GM12892 (cell line): ENCODE measurements at regions not wholly inside any gene's neighbourhood (a gene's known extent, or its start where the extent isn't known, plus 50 kb on each side); places are given as distances from the start of the nearest gene placed in this dataset.

Experiments used
- POLR2A ChIP-seq: IDR thresholded peaks from 2 replicates; pipeline ENCODE4 v1.6.1; 2011; ENCODE audit warnings: low read depth, low read length, control low read depth
- POLR2AphosphoS5 ChIP-seq: IDR thresholded peaks from 2 replicates; pipeline ENCODE4 v1.6.1; 2011; ENCODE audit warnings: low read depth, low read length, control low read depth
- TAF1 ChIP-seq: IDR thresholded peaks from 2 replicates; pipeline ENCODE4 v1.6.1; 2011; ENCODE audit warnings: low read depth, mild to moderate bottlenecking, control low read depth, low read length, borderline replicate concordance

GRCh38 chrX:65610040-65610439, 57.4 kb upstream of the MSN start:
- TF ChIP-seq POLR2AphosphoS5 (no peak), POLR2A (no peak), TAF1 (no peak)
